ENCODE measurements at regions not wholly inside any gene's neighbourhood (a gene's known extent, or its start where the extent isn't known, plus 50 kb on each side); places are given as distances from the start of the nearest gene placed in this dataset.
"Not testable (repeated sequence)": the region's sequence is repeated elsewhere in the genome, so short reads cannot be mapped to it uniquely, and the experiment has no call there.

GRCh38 chrY:22472027-22472426 is 68.8 kb downstream of the RBMY1J start:
- dilution Hi-C loops (cut with MboI; ENCODE audit: extremely low pct_ligation_motif_present, low sequenced_read_pairs); H3K4me2 ChIP-seq (ENCODE audit: insufficient read depth, low read length); H2AFZ ChIP-seq (ENCODE audit: low read depth, low read length); H4K20me1 ChIP-seq (replicated peaks; ENCODE audit: control insufficient read depth, extremely low read depth, insufficient read depth, low read length); H3K9me3 ChIP-seq (replicated peaks; ENCODE audit: control insufficient read depth, insufficient read depth, low read length); H3K4me3 ChIP-seq (replicated peaks in 1 of 3; ENCODE audit: insufficient read depth in 1 of 3, low read depth in 1 of 3, low read length in 3 of 3); H3K27ac ChIP-seq (ENCODE audit: insufficient read depth, low read depth, low read length); H3K79me2 ChIP-seq (ENCODE audit: control insufficient read depth, insufficient read depth, low read length); CTCF ChIA-PET; H3K27me3 ChIP-seq (ENCODE audit: control insufficient read depth in 2 of 2, insufficient read depth in 2 of 2, low read length in 2 of 2); H3K4me1 ChIP-seq (ENCODE audit: control insufficient read depth, extremely low read depth, insufficient read depth, low read length); intact Hi-C loops (cut with micrococcal nuclease); H3K36me3 ChIP-seq (ENCODE audit: control insufficient read depth in 2 of 2, extremely low read depth in 1 of 2, insufficient read depth in 2 of 2, low read length in 2 of 2); BruUV-seq (replicated peaks); POLR2A ChIA-PET; H3K9me1 ChIP-seq (replicated peaks; ENCODE audit: control insufficient read depth, extremely low read depth, insufficient read depth, low read length); H3K9ac ChIP-seq (replicated peaks; ENCODE audit: extremely low read depth, insufficient read depth, low read length); DNase-seq (ENCODE audit: low read depth, low spot score); FAIRE-seq: not testable (repeated sequence)

- DNase-seq (ENCODE audit: low read depth, low spot score); H4K20me1 ChIP-seq (replicated peaks; ENCODE audit: control insufficient read depth, extremely low read depth, insufficient read depth, low read length); H2AFZ ChIP-seq (ENCODE audit: low read depth, low read length); POLR2A ChIA-PET; H3K9me3 ChIP-seq (replicated peaks; ENCODE audit: control insufficient read depth, insufficient read depth, low read length); H3K4me1 ChIP-seq (ENCODE audit: control insufficient read depth, extremely low read depth, insufficient read depth, low read length); H3K36me3 ChIP-seq (ENCODE audit: control insufficient read depth in 2 of 2, extremely low read depth in 1 of 2, insufficient read depth in 2 of 2, low read length in 2 of 2); CTCF ChIA-PET; H3K9me1 ChIP-seq (replicated peaks; ENCODE audit: control insufficient read depth, extremely low read depth, insufficient read depth, low read length); H3K4me3 ChIP-seq (replicated peaks in 1 of 3; ENCODE audit: insufficient read depth in 1 of 3, low read depth in 1 of 3, low read length in 3 of 3); BruUV-seq (replicated peaks); H3K4me2 ChIP-seq (ENCODE audit: insufficient read depth, low read length); H3K27me3 ChIP-seq (ENCODE audit: control insufficient read depth in 2 of 2, insufficient read depth in 2 of 2, low read length in 2 of 2); dilution Hi-C loops (cut with MboI; ENCODE audit: extremely low pct_ligation_motif_present, low sequenced_read_pairs); H3K27ac ChIP-seq (ENCODE audit: insufficient read depth, low read depth, low read length); intact Hi-C loops (cut with micrococcal nuclease); H3K9ac ChIP-seq (replicated peaks; ENCODE audit: extremely low read depth, insufficient read depth, low read length); H3K79me2 ChIP-seq (ENCODE audit: control insufficient read depth, insufficient read depth, low read length): not testable (repeated sequence)
- FAIRE-seq, result peak; percentile 77
Observed at GRCh38 chrY:22477846-22478245, 74.6 kb downstream of the RBMY1J start.

- intact Hi-C loops (cut with micrococcal nuclease); POLR2A ChIA-PET; H3K4me3 ChIP-seq (replicated peaks in 1 of 3; ENCODE audit: insufficient read depth in 1 of 3, low read depth in 1 of 3, low read length in 3 of 3); H4K20me1 ChIP-seq (replicated peaks; ENCODE audit: control insufficient read depth, extremely low read depth, insufficient read depth, low read length); H3K9ac ChIP-seq (replicated peaks; ENCODE audit: extremely low read depth, insufficient read depth, low read length); H3K4me1 ChIP-seq (ENCODE audit: control insufficient read depth, extremely low read depth, insufficient read depth, low read length); H2AFZ ChIP-seq (ENCODE audit: low read depth, low read length); H3K36me3 ChIP-seq (ENCODE audit: control insufficient read depth in 2 of 2, extremely low read depth in 1 of 2, insufficient read depth in 2 of 2, low read length in 2 of 2); H3K27me3 ChIP-seq (ENCODE audit: control insufficient read depth in 2 of 2, insufficient read depth in 2 of 2, low read length in 2 of 2); H3K9me3 ChIP-seq (replicated peaks; ENCODE audit: control insufficient read depth, insufficient read depth, low read length); FAIRE-seq; CTCF ChIA-PET; H3K27ac ChIP-seq (ENCODE audit: insufficient read depth, low read depth, low read length); dilution Hi-C loops (cut with MboI; ENCODE audit: extremely low pct_ligation_motif_present, low sequenced_read_pairs); BruUV-seq (replicated peaks); H3K4me2 ChIP-seq (ENCODE audit: insufficient read depth, low read length); DNase-seq (ENCODE audit: low read depth, low spot score); H3K9me1 ChIP-seq (replicated peaks; ENCODE audit: control insufficient read depth, extremely low read depth, insufficient read depth, low read length); H3K79me2 ChIP-seq (ENCODE audit: control insufficient read depth, insufficient read depth, low read length): not testable (repeated sequence)
Observed at GRCh38 chrY:22484465-22484864, 81.3 kb downstream of the RBMY1J start.

GRCh38 chrY:22488688-22489087 is 85.5 kb downstream of the RBMY1J start:
- intact Hi-C loops (cut with micrococcal nuclease); H3K27me3 ChIP-seq (ENCODE audit: control insufficient read depth in 2 of 2, insufficient read depth in 2 of 2, low read length in 2 of 2); CTCF ChIA-PET; H2AFZ ChIP-seq (ENCODE audit: low read depth, low read length); FAIRE-seq; POLR2A ChIA-PET; H3K36me3 ChIP-seq (ENCODE audit: control insufficient read depth in 2 of 2, extremely low read depth in 1 of 2, insufficient read depth in 2 of 2, low read length in 2 of 2); H3K4me1 ChIP-seq (ENCODE audit: control insufficient read depth, extremely low read depth, insufficient read depth, low read length); H3K9me1 ChIP-seq (replicated peaks; ENCODE audit: control insufficient read depth, extremely low read depth, insufficient read depth, low read length); H3K79me2 ChIP-seq (ENCODE audit: control insufficient read depth, insufficient read depth, low read length); H3K4me3 ChIP-seq (replicated peaks in 1 of 3; ENCODE audit: insufficient read depth in 1 of 3, low read depth in 1 of 3, low read length in 3 of 3); H4K20me1 ChIP-seq (replicated peaks; ENCODE audit: control insufficient read depth, extremely low read depth, insufficient read depth, low read length); H3K27ac ChIP-seq (ENCODE audit: insufficient read depth, low read depth, low read length); H3K4me2 ChIP-seq (ENCODE audit: insufficient read depth, low read length); H3K9me3 ChIP-seq (replicated peaks; ENCODE audit: control insufficient read depth, insufficient read depth, low read length); dilution Hi-C loops (cut with MboI; ENCODE audit: extremely low pct_ligation_motif_present, low sequenced_read_pairs); BruUV-seq (replicated peaks); H3K9ac ChIP-seq (replicated peaks; ENCODE audit: extremely low read depth, insufficient read depth, low read length); DNase-seq (ENCODE audit: low read depth, low spot score): not testable (repeated sequence)

All from endothelial cell of umbilical vein (primary cell).